GM19238 (cell line): ENCODE measurements at regions not wholly inside any gene's neighbourhood (a gene's known extent, or its start where the extent isn't known, plus 50 kb on each side); places are given as distances from the start of the nearest gene placed in this dataset.
"Not testable (repeated sequence)": the region's sequence is repeated elsewhere in the genome, so short reads cannot be mapped to it uniquely, and the experiment has no call there.

Source experiments
- DNase-seq: peaks from one replicate; pipeline ENCODE4 v3.0.0; 2011; ENCODE audit warnings: low spot score; ENCODE audit not compliant: insufficient read length

DNA sequence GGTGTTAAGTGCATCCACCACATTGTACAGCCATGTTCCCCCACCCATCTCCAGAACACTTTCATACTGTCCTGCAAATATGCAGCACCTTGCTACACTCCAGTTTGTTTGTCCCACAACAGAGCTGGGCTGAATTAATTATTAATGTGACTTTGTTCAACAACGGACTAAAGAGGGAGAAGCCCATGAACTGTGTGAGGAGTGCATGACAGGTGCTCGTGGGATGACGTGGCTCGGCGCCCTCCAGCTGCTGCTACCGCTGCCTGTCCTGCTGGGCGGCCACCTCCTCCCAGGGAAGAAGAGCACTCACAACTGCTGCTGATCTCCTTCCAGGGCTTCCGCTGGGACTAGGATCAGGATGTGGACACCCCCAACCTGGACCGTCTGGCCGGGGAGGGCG lies 111.2 kb upstream of the DEFB108B start:
- not testable (repeated sequence) for DNase-seq

DNA sequence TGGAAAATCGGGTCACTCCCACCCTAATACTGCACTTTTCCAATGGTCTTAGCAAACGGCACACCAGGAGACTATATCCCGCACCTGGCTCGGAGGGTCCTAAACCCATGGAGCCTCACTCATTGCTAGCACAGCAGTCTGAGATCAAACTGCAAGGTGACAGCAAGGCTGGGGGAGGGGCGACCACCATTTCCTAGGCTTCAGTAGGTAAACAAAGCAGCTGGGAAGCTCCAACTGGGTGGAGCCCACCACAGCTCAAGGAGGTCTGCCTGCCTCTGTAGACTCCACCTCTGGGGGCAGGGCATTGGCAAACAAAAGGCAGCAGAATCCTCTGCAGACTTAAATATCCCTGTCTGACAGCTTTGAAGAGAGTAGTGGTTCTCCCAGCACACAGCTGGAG lies 109.0 kb upstream of the DEFB108B start:
- DNase-seq, result not testable (repeated sequence)

GRCh38 chr11:71730748-71731147 lies 102.3 kb upstream of the DEFB108B start:
- DNase-seq, result not testable (repeated sequence)

GRCh38 chr11:71734368-71734767 lies 98.6 kb upstream of the DEFB108B start:
- not testable (repeated sequence) for DNase-seq

DNA sequence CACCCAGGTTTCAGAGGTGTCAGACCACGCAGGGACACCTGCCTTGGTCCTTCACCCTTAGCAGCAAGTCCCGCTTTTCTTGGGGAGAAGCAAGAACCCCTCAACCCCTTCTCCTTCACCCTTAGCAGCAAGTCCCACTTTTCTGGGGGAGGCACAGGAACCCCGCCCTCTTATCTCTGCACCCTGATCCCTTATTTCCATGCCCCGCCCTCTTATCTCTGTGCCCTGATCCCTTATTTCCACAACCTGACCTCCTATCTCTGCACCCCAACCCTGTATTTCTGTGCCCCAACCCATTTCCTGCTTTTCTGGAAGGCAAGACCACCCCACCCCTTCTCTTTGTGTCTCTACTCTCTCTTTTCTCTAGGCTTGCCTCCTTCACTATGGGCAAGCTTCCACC lies 94.7 kb upstream of the DEFB108B start:
- not testable (repeated sequence) for DNase-seq

DNA sequence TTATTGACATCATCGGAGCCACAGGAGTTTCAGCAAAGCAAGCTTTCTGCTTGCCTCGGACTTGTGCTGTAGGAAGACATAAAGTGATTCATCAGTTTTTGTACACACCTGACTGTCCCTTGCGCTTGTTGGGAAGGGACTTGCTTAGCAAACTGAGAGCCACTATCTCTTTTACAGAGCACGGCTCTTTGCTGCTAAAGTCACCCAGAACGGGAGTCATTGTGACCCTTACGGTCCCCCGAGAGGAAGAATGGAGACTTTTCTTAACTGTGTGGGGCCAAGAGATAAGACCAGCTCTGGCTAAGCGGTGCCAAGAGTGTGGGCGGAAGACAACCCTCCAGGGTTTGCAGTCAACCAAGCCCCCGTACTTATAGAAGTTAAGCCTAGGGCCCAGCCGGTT lies 89.6 kb upstream of the DEFB108B start:
- not testable (repeated sequence) for DNase-seq

- not testable (repeated sequence) for DNase-seq
Measured at GRCh38 chr11:71745656-71746055, 87.3 kb upstream of the DEFB108B start.

- not testable (repeated sequence) for DNase-seq
Measured at GRCh38 chr11:71746263-71746662, 86.7 kb upstream of the DEFB108B start.

GRCh38 chr11:71748965-71749620 lies 83.9 kb upstream of the DEFB108B start:
- DNase-seq, result not testable (repeated sequence)

DNA sequence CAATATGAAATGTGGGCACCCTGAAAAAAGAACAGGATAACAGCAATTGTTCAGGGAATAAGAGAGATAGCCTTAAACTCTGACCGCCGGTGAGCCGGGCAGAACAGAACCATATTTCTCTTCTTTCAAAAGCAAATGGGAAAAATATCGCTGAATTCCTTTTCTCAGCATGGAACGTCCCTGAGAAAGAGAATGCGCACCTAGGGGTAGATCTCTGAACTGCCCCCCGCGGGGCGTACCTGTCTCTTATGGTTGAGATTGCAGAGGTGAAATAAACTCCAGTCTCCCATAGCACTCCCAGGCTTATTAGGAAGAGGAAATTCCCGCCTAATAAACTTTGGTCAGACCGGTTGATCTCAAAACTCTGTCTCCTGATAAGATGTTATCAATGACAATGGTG lies 82.1 kb upstream of the DEFB108B start:
- not testable (repeated sequence) for DNase-seq

- DNase-seq, result not testable (repeated sequence)
Measured at GRCh38 chr11:71764695-71765491, 68.1 kb upstream of the DEFB108B start.

GRCh38 chr11:71767016-71767415 lies 66.0 kb upstream of the DEFB108B start:
- not testable (repeated sequence) for DNase-seq

DNA sequence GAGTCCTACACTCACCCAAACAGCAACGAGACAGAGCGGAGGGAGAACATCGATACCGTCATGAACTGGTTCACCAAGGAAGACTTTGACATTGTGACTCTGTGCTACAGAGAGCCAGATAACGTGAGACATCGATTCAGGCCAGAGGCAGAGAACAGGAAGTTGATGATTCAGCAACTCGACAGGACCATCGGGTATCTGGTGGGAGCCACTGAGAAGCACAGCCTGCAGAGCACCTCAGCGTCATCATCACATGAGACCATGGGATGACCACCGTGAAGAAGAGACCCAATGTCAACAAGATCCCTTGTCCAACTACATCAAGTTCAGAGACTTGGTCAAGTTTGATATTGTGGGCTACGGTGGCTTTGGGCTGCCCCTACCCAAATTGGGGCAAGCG lies 60.8 kb upstream of the DEFB108B start:
- DNase-seq, result not testable (repeated sequence)

GRCh38 chr11:71774603-71775222 lies 58.3 kb upstream of the DEFB108B start:
- no peak for DNase-seq

- DNase-seq, result not testable (repeated sequence)
Measured at GRCh38 chr11:71780116-71780515, 52.9 kb upstream of the DEFB108B start.

DNA sequence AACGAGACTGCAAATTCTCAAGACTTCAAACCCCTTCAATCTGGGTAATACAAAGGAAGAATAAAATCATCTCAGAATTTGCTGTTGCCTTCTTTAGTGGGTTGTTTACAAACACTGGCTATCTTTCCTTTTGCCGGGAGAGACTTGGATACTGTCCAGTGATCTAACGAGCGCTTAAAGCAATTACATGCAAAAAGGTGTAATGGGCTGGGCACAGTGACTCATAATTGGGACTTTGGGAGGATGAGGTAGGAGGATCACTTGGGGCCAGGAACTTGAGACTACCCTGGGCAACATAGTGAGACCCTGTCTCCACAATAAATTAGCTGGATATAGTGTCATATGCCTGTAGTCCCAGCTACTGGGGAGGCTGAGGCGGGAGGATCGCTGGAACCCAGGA lies 52.2 kb upstream of the DEFB108B start:
- not testable (repeated sequence) for DNase-seq

DNA sequence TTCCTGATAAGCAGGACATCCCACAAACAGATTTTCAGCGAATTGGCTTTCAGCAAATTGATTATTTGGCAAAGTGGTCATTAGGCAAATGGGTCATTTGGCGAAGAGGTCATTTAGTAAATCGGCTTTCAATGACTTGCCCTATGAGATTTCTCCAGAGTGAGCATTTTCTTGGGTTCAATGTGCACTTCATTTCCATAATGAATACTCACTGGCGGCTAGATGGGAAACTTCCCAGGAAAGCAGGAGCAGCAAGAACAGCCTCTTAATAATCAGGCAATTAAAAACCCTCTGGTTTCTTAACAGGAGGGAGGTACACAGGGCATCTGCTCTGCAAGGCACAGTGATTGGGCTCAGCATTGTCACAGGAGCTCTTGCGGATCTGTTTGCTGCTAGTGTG lies 51.5 kb upstream of the DEFB108B start:
- DNase-seq, result not testable (repeated sequence)

DNA sequence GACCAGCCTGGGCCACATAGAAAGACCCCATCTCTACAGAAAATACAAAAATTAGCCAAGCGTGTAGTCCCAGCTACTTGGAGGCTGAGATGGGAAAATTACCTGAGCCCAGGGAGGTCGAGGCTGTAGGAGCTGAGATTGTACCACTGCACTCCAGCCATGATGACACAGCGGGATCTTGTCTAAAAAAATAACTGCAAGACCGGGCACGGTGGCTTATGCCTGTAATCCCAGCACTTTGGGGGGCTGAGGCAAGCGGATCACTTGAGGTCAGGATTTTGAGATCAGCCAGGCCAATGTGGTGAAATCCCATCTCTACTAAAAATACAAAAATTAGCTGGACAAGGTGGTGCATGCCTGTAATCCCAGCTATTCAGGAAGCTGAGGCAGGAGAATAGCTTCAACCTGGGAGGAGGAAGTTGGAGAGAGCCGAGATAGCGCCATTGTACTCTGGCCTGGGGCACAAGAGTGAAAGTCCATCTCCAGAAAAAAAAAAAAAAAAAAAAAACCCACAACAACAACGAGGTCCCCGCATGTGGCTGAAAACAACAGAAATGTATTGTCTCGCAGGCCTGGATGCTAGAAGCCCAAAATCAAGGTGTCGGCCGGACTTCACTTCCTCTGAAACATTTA lies 50.7 kb upstream of the DEFB108B start:
- DNase-seq, result not testable (repeated sequence)

DNA sequence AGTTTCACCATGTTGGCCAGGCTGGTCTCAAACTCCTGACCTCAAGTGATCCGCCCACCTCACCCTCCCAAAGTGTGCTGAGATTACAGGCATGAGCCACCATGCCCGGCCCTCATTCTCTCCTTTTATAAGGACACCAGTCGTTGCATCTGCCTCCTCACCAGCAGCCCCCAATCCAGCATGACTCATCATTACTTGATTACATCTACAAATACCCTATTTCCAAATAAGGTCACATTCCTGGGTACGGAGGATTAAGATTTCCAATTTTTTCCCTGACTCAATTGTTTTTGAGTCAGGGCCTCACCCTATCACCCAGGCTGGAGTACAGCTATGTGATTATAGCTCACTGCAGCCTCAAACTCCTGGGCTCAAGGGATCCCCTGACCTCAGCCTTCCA lies 49.8 kb upstream of the DEFB108B start:
- not testable (repeated sequence) for DNase-seq
